ENCODE measurements at regions not wholly inside any gene's neighbourhood (a gene's known extent, or its start where the extent isn't known, plus 50 kb on each side); places are given as distances from the start of the nearest gene placed in this dataset.
"Not testable (repeated sequence)": the region's sequence is repeated elsewhere in the genome, so short reads cannot be mapped to it uniquely, and the experiment has no call there.

DNA sequence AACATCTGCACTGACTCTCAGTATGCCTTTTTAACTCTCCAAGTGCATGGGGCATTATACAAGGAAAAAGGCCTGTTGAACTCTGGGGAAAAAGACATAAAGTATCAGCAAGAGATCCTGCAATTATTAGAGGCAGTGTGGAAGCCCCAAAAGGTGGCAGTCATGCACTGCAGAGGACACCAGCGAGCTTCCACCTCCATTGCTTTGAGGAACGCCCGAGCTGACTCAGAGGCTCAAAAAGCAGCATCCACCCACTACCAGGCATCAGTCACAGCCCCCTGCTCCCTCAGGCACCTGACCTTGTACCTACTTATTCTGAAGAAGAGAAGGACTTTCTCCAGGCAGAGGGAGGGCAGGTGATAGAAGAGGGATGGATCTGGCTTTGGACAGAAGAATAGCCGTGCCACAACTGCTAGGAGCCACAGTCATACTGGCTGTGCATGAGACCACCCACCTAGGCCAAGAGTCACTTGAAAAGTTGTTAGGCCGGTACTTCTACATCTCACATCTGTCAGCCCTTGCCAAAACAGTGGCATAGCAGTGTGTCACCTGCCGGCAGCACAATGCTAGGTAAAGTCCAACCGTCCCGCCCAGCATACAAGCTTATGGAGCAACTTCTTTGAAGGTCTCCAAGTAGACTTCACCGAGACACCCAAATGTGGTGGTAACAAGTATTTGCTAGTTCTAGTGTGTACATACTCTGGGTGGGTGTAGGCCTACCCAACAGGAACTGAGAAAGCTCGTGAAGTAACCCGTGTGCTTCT lies 439.1 kb upstream of the CA10 start:
- H3K36me3 Mint-ChIP-seq; H3K27ac ChIP-seq (ENCODE audit: low read depth, low read length); H3K27me3 ChIP-seq (ENCODE audit: insufficient read depth, low read length, poor library complexity, severe bottlenecking); CTCF ChIA-PET; H3K27ac Mint-ChIP-seq; H3K9me3 ChIP-seq (ENCODE audit: low read length); H3K4me3 Mint-ChIP-seq; H3K4me1 Mint-ChIP-seq; DNase-seq; POLR2A ChIA-PET; H3K27me3 Mint-ChIP-seq; H3K36me3 ChIP-seq (ENCODE audit: insufficient read depth, low read length); H3K4me1 ChIP-seq (ENCODE audit: insufficient read depth, low read length); H3K4me3 ChIP-seq (ENCODE audit: low read length): not testable (repeated sequence)
- peaks cover 4 to 12% (median 4%) of the 10 kb centered on the region in 5 donors for H3K9me3 Mint-ChIP-seq

DNA sequence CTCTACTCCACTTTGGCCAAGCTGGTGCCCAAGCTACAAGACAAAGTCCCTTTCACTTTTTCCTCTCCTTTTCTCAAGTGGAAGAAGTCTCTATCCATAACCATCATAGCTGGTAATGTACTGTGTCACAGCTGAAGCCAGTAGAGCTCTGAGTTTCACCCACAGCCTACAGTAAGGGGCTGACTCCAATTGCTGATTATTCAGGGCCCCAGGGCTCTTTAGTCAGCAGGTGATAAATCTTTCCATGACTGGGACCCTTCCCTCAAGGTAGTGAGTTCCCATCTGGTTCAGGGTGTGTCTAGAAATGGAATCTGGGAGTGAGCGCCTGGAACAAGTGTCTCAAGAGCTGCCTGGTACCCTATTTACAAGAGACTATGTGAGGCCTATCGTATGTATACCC lies 436.0 kb upstream of the CA10 start:
- Histone ChIP-seq H3K27ac (ENCODE audit: low read depth, low read length) (no peak overlapping the region), H3K4me3 (ENCODE audit: low read length) (no peak overlapping the region), H3K27me3 (ENCODE audit: insufficient read depth, low read length, poor library complexity, severe bottlenecking) (no peaks in the 10 kb centered on the region), H3K36me3 (ENCODE audit: insufficient read depth, low read length) (no peaks in the 10 kb centered on the region), H3K4me1 (ENCODE audit: insufficient read depth, low read length) (no peaks in the 10 kb centered on the region), H3K9me3 (ENCODE audit: low read length) (no peaks in the 10 kb centered on the region)
- Mint-ChIP-seq H3K27me3 (no peaks in the 10 kb centered on the region), H3K4me1 (no peaks in the 10 kb centered on the region), H3K27ac (no peak overlapping the region), H3K36me3 (no peaks in the 10 kb centered on the region), H3K4me3 (no peak overlapping the region), H3K9me3 (peaks cover 4 to 16% (median 9%) of the 10 kb centered on the region in 5 donors)
- CTCF ChIA-PET, result no interaction called here
- DNase-seq, result no peak
- POLR2A ChIA-PET, result no interaction called here

DNA sequence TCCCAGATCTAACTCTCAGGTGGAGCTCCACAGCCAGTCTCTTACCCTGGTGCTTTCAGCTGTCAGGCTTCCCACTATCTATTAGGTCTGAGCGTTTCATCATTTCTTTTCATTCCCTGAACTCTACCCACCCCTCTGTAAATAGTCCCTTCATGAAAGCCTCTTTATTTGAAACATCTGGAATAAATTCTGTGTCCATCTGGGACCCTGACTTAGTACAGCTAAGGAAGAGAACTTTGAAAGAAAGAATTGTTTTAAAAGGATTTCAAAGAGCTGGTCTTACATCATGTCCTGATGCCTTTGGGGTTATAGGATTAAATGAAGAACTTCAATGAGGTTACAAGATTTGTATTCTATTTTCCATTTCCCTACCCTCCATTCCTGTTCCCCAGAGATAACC lies 388.5 kb upstream of the CA10 start:
- Histone ChIP-seq H3K27ac (ENCODE audit: low read depth, low read length) (no peak overlapping the region), H3K27me3 (ENCODE audit: insufficient read depth, low read length, poor library complexity, severe bottlenecking) (no peaks in the 10 kb centered on the region), H3K9me3 (ENCODE audit: low read length) (no peaks in the 10 kb centered on the region), H3K4me3 (ENCODE audit: low read length) (no peak overlapping the region), H3K36me3 (ENCODE audit: insufficient read depth, low read length) (no peaks in the 10 kb centered on the region), H3K4me1 (ENCODE audit: insufficient read depth, low read length) (no peaks in the 10 kb centered on the region)
- no peaks in the 10 kb centered on the region for H3K4me1 Mint-ChIP-seq
- peaks cover 2 to 14% (median 8%) of the 10 kb centered on the region in 5 donors for H3K9me3 Mint-ChIP-seq
- no peaks in the 10 kb centered on the region for H3K27me3 Mint-ChIP-seq
- H3K27ac Mint-ChIP-seq, result no peak overlapping the region
- DNase-seq, result no peak
- CTCF ChIA-PET, result no interaction called here
- H3K36me3 Mint-ChIP-seq, result no peaks in the 10 kb centered on the region
- no peak overlapping the region for H3K4me3 Mint-ChIP-seq
- POLR2A ChIA-PET, result no interaction called here

DNA sequence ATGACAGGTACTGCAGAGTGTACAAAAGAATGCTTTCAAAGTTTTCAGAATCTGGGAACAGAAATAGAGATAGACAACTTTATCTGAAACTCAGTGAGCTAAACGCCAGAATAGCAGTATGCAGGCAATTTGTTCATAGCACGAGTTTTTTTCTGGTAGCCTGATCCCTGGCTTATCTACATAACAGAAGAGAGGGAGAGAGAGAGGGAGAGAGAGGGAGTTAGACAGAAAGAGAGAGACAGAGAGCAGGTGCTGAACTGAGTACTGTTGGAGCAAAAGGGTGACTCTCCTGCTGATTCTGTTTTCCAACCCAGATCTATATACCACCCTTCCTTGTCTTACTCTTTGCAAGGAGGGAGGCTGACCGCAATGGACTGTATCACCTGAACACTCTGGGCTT lies 388.0 kb upstream of the CA10 start:
- no peaks in the 10 kb centered on the region for H3K36me3 Mint-ChIP-seq
- H3K27me3 Mint-ChIP-seq, result no peaks in the 10 kb centered on the region
- H3K4me3 Mint-ChIP-seq, result no peak overlapping the region
- Histone ChIP-seq H3K27me3 (ENCODE audit: insufficient read depth, low read length, poor library complexity, severe bottlenecking) (no peaks in the 10 kb centered on the region), H3K4me3 (ENCODE audit: low read length) (no peak overlapping the region), H3K4me1 (ENCODE audit: insufficient read depth, low read length) (no peaks in the 10 kb centered on the region), H3K27ac (ENCODE audit: low read depth, low read length) (no peak overlapping the region), H3K36me3 (ENCODE audit: insufficient read depth, low read length) (no peaks in the 10 kb centered on the region), H3K9me3 (ENCODE audit: low read length) (no peaks in the 10 kb centered on the region)
- ChIA-PET CTCF (no interaction called here), POLR2A (no interaction called here)
- DNase-seq, result no peak
- H3K9me3 Mint-ChIP-seq, result peaks cover 2 to 13% (median 6%) of the 10 kb centered on the region in 5 donors
- no peaks in the 10 kb centered on the region for H3K4me1 Mint-ChIP-seq
- no peak overlapping the region for H3K27ac Mint-ChIP-seq

DNA sequence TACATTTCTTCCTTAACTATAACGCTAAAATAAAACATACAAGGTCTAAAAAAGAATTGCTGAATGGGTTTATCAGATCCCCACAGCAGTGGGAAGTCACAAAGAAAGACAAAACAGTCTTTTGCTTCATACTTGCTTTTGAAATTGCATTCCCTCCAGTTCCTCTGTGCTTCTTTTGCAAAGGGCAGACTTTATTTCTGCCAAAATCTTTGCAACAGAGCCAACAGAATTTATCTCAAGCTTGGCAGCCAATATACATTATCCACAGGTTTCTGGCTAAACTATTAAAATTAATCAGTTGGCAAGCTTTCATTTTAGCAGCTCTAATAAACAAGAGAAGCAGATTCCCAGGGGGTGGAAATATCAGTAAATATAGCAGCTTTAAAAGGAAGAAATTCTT lies 378.9 kb upstream of the CA10 start:
- no peak overlapping the region for H3K4me3 ChIP-seq (ENCODE audit: low read length)
- no peaks in the 10 kb centered on the region for H3K9me3 ChIP-seq (ENCODE audit: low read length)
- ChIA-PET POLR2A (no interaction called here), CTCF (no interaction called here)
- H3K27me3 Mint-ChIP-seq, result no peaks in the 10 kb centered on the region
- no peaks in the 10 kb centered on the region for H3K4me1 ChIP-seq (ENCODE audit: insufficient read depth, low read length)
- H3K36me3 ChIP-seq (ENCODE audit: insufficient read depth, low read length), result no peaks in the 10 kb centered on the region
- H3K4me3 Mint-ChIP-seq, result no peak overlapping the region
- no peak for DNase-seq
- no peaks in the 10 kb centered on the region for H3K4me1 Mint-ChIP-seq
- H3K36me3 Mint-ChIP-seq, result no peaks in the 10 kb centered on the region
- H3K9me3 Mint-ChIP-seq, result peaks cover 0 to 6% (median 0%) of the 10 kb centered on the region in 5 donors
- no peaks in the 10 kb centered on the region for H3K27me3 ChIP-seq (ENCODE audit: insufficient read depth, low read length, poor library complexity, severe bottlenecking)
- H3K27ac ChIP-seq (ENCODE audit: low read depth, low read length), result no peak overlapping the region
- no peak overlapping the region for H3K27ac Mint-ChIP-seq

DNA sequence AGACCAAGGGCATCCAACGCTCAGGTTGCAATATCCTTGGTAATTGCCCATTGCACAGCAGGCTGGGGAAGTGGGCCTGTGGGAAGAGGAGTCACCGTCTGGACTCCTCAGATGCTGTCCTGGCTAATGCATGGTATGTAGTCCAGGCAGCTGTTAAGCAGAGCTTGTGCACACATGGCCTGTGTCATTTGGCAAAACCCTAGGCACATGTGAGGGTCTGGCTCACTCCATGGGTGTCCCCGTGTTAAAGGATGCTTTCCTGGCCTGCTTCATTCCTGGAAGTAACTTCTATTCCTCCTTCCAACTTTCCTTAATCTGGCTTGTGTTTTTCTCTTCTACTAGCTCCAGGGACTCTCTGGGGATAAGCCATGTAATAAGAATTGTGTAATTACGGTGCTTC lies 378.0 kb upstream of the CA10 start:
- POLR2A ChIA-PET, result no interaction called here
- no peaks in the 10 kb centered on the region for H3K36me3 Mint-ChIP-seq
- no peak overlapping the region for H3K4me3 Mint-ChIP-seq
- DNase-seq, result no peak
- Histone ChIP-seq H3K4me3 (ENCODE audit: low read length) (no peak overlapping the region), H3K9me3 (ENCODE audit: low read length) (no peaks in the 10 kb centered on the region), H3K36me3 (ENCODE audit: insufficient read depth, low read length) (no peaks in the 10 kb centered on the region), H3K27ac (ENCODE audit: low read depth, low read length) (no peak overlapping the region), H3K4me1 (ENCODE audit: insufficient read depth, low read length) (no peaks in the 10 kb centered on the region), H3K27me3 (ENCODE audit: insufficient read depth, low read length, poor library complexity, severe bottlenecking) (no peaks in the 10 kb centered on the region)
- no peaks in the 10 kb centered on the region for H3K4me1 Mint-ChIP-seq
- no peak overlapping the region for H3K27ac Mint-ChIP-seq
- no peaks in the 10 kb centered on the region for H3K27me3 Mint-ChIP-seq
- CTCF ChIA-PET, result no interaction called here
- H3K9me3 Mint-ChIP-seq, result peaks cover 0 to 8% (median under 1%) of the 10 kb centered on the region in 5 donors

DNA sequence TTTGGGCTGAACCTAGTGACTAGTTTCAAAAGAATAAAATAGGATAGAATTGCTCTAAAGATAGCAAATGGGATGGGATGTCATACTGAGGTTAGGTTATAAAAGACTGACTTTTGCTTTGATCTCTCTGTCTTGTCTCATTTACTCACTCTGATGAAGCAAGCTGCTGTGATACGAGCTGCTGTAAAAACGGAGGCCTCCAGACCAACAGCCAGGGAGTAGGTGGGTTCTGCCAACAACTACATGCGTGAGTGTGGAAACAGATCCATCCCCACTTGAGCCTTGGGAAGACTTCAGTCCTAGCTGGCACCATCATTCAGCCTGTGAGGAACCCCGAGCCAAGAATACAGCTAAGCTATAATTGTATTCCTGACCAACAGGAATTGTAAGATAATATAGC lies 373.9 kb upstream of the CA10 start:
- DNase-seq, result no peak
- no peak overlapping the region for H3K27ac Mint-ChIP-seq
- no peak overlapping the region for H3K4me3 ChIP-seq (ENCODE audit: low read length)
- H3K27me3 Mint-ChIP-seq, result no peaks in the 10 kb centered on the region
- no peaks in the 10 kb centered on the region for H3K9me3 ChIP-seq (ENCODE audit: low read length)
- H3K27me3 ChIP-seq (ENCODE audit: insufficient read depth, low read length, poor library complexity, severe bottlenecking), result no peaks in the 10 kb centered on the region
- H3K4me3 Mint-ChIP-seq, result no peak overlapping the region
- H3K9me3 Mint-ChIP-seq, result peaks cover 0 to 11% (median 2%) of the 10 kb centered on the region in 5 donors
- H3K36me3 ChIP-seq (ENCODE audit: insufficient read depth, low read length), result no peaks in the 10 kb centered on the region
- H3K27ac ChIP-seq (ENCODE audit: low read depth, low read length), result no peak overlapping the region
- H3K4me1 Mint-ChIP-seq, result no peaks in the 10 kb centered on the region
- POLR2A ChIA-PET, result no interaction called here
- no peaks in the 10 kb centered on the region for H3K36me3 Mint-ChIP-seq
- CTCF ChIA-PET, result no interaction called here
- H3K4me1 ChIP-seq (ENCODE audit: insufficient read depth, low read length), result no peaks in the 10 kb centered on the region

DNA sequence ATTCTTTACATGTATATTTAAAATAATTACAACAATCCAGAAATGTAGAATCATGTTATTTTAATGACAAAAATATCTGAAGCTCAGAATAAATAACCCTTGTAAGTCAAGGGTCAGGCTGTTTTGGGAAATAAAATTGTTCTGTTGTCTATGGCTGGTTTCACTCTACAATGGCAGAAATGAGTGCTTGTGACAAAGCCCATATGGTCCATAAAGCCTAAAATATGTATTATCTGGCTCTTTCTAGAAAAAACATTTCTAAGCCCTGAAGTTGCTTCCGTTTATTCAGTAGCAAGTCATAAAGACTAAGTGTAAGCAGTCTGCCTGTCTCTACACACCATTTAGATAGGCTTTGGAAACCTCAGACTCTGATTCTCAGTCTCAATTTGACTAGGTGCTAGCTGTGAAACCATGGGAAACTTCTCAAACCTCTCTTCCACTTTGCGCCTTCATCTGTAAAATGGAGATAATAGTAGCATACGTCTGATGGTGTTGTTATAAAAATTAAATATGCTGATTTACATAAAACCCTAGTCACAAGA lies 365.7 kb upstream of the CA10 start:
- no peak overlapping the region for H3K4me3 Mint-ChIP-seq
- no peaks in the 10 kb centered on the region for H3K4me1 Mint-ChIP-seq
- no peaks in the 10 kb centered on the region for H3K27me3 ChIP-seq (ENCODE audit: insufficient read depth, low read length, poor library complexity, severe bottlenecking)
- no peaks in the 10 kb centered on the region for H3K36me3 ChIP-seq (ENCODE audit: insufficient read depth, low read length)
- H3K36me3 Mint-ChIP-seq, result no peaks in the 10 kb centered on the region
- no peaks in the 10 kb centered on the region for H3K27me3 Mint-ChIP-seq
- no peaks in the 10 kb centered on the region for H3K4me1 ChIP-seq (ENCODE audit: insufficient read depth, low read length)
- H3K4me3 ChIP-seq (ENCODE audit: low read length), result no peak overlapping the region
- H3K27ac ChIP-seq (ENCODE audit: low read depth, low read length), result no peak overlapping the region
- POLR2A ChIA-PET, result no interaction called here
- DNase-seq, result no peak
- CTCF ChIA-PET, result no interaction called here
- no peak overlapping the region for H3K27ac Mint-ChIP-seq
- peaks cover 2 to 14% (median 7%) of the 10 kb centered on the region in 5 donors for H3K9me3 Mint-ChIP-seq
- no peaks in the 10 kb centered on the region for H3K9me3 ChIP-seq (ENCODE audit: low read length)
